Epithelial cell of esophagus (primary cell): ENCODE measurements at regions not wholly inside any gene's neighbourhood (a gene's known extent, or its start where the extent isn't known, plus 50 kb on each side); places are given as distances from the start of the nearest gene placed in this dataset.
"Not testable (repeated sequence)": the region's sequence is repeated elsewhere in the genome, so short reads cannot be mapped to it uniquely, and the experiment has no call there.

Experiments used
- DNase-seq: peaks from one replicate; pipeline ENCODE4 v3.0.0; 2010; ENCODE audit warnings: low read depth
- H3K4me3 ChIP-seq: 2 replicates; pipeline ENCODE4 v1.5.1; 2011; ENCODE audit warnings: mild to moderate bottlenecking, low read length, control low read depth
- TF ChIP-seq, protein P1 (sequence below): IDR thresholded peaks from 2 replicates; pipeline ENCODE4 v1.5.1; 2011; ENCODE audit warnings: low read depth, mild to moderate bottlenecking, low read length, control low read depth, inconsistent platforms; ENCODE audit not compliant: insufficient read depth; ENCODE audit errors: missing control alignments

- DNase-seq: no peak
- TF ChIP-seq, protein P1, sequence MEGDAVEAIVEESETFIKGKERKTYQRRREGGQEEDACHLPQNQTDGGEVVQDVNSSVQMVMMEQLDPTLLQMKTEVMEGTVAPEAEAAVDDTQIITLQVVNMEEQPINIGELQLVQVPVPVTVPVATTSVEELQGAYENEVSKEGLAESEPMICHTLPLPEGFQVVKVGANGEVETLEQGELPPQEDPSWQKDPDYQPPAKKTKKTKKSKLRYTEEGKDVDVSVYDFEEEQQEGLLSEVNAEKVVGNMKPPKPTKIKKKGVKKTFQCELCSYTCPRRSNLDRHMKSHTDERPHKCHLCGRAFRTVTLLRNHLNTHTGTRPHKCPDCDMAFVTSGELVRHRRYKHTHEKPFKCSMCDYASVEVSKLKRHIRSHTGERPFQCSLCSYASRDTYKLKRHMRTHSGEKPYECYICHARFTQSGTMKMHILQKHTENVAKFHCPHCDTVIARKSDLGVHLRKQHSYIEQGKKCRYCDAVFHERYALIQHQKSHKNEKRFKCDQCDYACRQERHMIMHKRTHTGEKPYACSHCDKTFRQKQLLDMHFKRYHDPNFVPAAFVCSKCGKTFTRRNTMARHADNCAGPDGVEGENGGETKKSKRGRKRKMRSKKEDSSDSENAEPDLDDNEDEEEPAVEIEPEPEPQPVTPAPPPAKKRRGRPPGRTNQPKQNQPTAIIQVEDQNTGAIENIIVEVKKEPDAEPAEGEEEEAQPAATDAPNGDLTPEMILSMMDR: no peak
- no peak overlapping the region for H3K4me3 ChIP-seq
Measured at GRCh38 chr6:144364208-144364720, 79.1 kb downstream of the UTRN start.

DNA sequence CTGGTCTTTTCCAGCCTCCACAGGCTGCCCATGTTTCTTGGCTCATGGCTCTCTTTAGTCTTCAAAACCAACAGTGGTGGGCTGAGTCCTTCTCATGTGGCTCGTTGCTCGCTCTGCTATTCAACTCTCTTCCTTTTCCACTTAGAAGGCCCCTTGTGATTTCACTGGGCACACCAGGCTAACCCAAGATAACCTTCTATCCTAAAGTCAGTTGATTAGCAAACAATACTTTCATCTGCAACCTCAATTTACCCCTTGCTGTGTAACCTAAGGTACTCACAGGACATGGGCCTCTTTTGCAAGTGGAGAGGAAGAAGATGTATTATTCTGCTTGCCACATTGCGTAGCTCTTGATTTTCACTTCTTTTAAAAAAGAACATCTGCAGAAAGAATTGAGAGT, 79.6 kb downstream of the UTRN start:
- no peak for DNase-seq
- TF ChIP-seq, protein P1: no peak
- H3K4me3 ChIP-seq: no peak overlapping the region

DNA sequence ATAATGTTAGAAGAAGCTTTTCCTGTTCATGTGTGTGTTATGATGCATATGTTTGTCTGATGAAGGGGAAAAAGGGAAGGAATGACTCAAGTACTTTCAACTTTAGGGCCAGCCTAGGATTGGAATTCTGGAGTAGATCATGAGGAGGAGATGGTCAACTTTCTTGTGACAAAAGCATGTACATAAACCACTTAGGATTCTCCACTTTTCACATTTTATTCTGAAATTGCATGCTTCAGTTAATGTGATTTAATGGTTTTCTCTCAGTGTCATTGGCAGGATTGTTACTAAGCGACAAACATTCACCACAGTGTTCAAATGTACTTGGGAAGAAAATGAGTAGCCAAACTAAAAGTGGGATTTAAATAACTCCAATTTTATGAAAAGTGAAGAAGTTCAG, 80.1 kb downstream of the UTRN start:
- DNase-seq: no peak
- TF ChIP-seq, protein P1: no peak
- H3K4me3 ChIP-seq: no peak overlapping the region

GRCh38 chr6:144369696-144370095, 84.6 kb downstream of the UTRN start:
- DNase-seq, H3K4me3 ChIP-seq: not testable (repeated sequence)

DNA sequence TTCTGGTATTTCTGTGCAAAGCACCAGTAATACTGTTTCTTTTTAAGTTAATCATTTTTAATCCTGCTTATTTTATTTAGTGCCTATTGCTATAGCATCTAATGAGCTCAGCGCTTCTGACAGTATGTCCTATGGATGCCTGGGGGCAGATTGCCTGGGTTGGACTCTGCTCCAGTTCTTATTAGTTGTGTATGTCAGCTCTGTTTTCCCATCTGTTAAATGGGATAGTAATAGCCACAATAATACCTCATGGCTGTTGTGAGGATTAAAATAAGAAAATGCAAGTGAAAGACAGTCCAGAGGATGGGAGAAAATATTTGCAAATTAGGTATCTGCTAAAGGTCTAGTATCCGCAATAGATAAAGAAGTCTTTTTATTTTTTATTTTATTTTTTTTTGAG, 87.0 kb downstream of the UTRN start:
- TF ChIP-seq, protein P1: no peak
- no peak overlapping the region for H3K4me3 ChIP-seq
- DNase-seq: no peak

- TF ChIP-seq, protein P1: no peak
Measured at GRCh38 chr6:144372611-144373594, 87.8 kb downstream of the UTRN start.

DNA sequence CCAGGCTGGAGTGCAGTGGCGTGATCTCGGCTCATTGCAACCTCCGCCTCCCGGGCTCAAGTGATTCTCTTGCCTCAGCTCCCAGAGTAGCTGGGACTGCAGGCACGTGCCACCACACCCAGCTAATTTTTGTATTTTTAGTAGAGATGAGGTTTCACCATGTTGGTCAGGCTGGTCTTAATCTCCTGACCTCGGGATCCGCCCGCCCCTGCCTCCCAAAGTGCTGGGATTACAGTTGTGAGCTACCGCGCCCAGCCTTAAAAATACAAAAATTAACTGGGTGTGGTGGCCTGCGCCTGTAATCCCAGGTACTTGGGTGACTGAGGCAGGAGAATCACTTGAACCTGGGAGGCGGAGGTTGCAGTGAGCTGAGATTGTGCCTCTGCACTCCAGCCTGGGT, 89.4 kb downstream of the UTRN start:
- DNase-seq, H3K4me3 ChIP-seq: not testable (repeated sequence)

More at GRCh38 chr6:144372611-144373594, 87.8 kb downstream of the UTRN start:
- no peak overlapping the region for H3K4me3 ChIP-seq
- DNase-seq: peak; percentile 88

- DNase-seq: peak; percentile 34
- no peak overlapping the region for H3K4me3 ChIP-seq
- TF ChIP-seq, protein P1: no peak
Measured at GRCh38 chr6:144377586-144378210, 92.6 kb downstream of the UTRN start.
